ENCODE measurements at regions not wholly inside any gene's neighbourhood (a gene's known extent, or its start where the extent isn't known, plus 50 kb on each side); places are given as distances from the start of the nearest gene placed in this dataset.
"Not testable (repeated sequence)": the region's sequence is repeated elsewhere in the genome, so short reads cannot be mapped to it uniquely, and the experiment has no call there.

- Histone ChIP-seq H3K9me3 (no peaks in the 10 kb centered on the region), H3K4me1 (no peaks in the 10 kb centered on the region), H3K27ac (no peak overlapping the region), H3K4me3 (no peak overlapping the region), H3K36me3 (no peaks in the 10 kb centered on the region), H3K27me3 (no peaks in the 10 kb centered on the region)
- intact Hi-C loops (cut with DNase I; ENCODE audit: low total_unique reads) = no loop called here
- TF ChIP-seq, protein P1, sequence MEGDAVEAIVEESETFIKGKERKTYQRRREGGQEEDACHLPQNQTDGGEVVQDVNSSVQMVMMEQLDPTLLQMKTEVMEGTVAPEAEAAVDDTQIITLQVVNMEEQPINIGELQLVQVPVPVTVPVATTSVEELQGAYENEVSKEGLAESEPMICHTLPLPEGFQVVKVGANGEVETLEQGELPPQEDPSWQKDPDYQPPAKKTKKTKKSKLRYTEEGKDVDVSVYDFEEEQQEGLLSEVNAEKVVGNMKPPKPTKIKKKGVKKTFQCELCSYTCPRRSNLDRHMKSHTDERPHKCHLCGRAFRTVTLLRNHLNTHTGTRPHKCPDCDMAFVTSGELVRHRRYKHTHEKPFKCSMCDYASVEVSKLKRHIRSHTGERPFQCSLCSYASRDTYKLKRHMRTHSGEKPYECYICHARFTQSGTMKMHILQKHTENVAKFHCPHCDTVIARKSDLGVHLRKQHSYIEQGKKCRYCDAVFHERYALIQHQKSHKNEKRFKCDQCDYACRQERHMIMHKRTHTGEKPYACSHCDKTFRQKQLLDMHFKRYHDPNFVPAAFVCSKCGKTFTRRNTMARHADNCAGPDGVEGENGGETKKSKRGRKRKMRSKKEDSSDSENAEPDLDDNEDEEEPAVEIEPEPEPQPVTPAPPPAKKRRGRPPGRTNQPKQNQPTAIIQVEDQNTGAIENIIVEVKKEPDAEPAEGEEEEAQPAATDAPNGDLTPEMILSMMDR (IDR thresholded peaks at IDR 0.05) = no peak
- no peak for DNase-seq
Observed at GRCh38 chrX:73913580-73913979, 61.1 kb upstream of the XIST start.

GRCh38 chrX:73911946-73912345 is 59.4 kb upstream of the XIST start:
- H3K27me3 ChIP-seq = not testable (repeated sequence)

GRCh38 chrX:73905749-73906374 is 53.3 kb upstream of the XIST start:
- H3K36me3 ChIP-seq; H3K27ac ChIP-seq; H3K9me3 ChIP-seq; H3K27me3 ChIP-seq; H3K4me3 ChIP-seq; intact Hi-C loops (cut with DNase I; ENCODE audit: low total_unique reads); H3K4me1 ChIP-seq; DNase-seq: not testable (repeated sequence)

More at GRCh38 chrX:73911946-73912345, 59.4 kb upstream of the XIST start:
- H3K4me1 ChIP-seq; H3K27ac ChIP-seq; DNase-seq; H3K4me3 ChIP-seq; H3K9me3 ChIP-seq; intact Hi-C loops (cut with DNase I; ENCODE audit: low total_unique reads); H3K36me3 ChIP-seq: not testable (repeated sequence)

DNA sequence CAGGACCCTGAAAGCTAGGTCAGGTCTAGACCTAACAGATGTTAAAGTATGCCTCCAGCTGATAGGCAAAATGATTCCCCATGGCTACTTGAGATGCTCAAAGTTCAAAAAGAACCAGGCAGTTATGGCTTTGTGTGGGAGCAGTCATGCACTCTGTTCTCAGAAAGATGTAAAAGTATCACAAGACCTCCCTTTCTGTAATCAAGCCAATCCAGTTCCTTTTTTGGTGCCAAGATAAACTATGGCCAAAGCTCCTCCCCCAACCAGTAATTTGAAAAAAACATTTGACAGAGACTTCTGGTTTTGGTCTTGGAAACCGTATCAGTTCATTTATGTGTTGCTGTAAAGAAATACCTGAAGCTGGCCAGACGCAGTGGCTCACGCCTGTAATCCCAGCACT is 51.4 kb upstream of the XIST start:
- no peak for DNase-seq
- Histone ChIP-seq H3K27ac (no peak overlapping the region), H3K9me3 (peaks cover 0 to 9% (median 0%) of the 10 kb centered on the region in 3 donors), H3K36me3 (no peaks in the 10 kb centered on the region), H3K4me1 (no peaks in the 10 kb centered on the region), H3K4me3 (no peak overlapping the region), H3K27me3 (no peaks in the 10 kb centered on the region)
- TF ChIP-seq, protein P1 (IDR thresholded peaks at IDR 0.05) = no peak
- intact Hi-C loops (cut with DNase I; ENCODE audit: low total_unique reads) = no loop called here
